ENCODE measurements at regions not wholly inside any gene's neighbourhood (a gene's known extent, or its start where the extent isn't known, plus 50 kb on each side); places are given as distances from the start of the nearest gene placed in this dataset.

DNA sequence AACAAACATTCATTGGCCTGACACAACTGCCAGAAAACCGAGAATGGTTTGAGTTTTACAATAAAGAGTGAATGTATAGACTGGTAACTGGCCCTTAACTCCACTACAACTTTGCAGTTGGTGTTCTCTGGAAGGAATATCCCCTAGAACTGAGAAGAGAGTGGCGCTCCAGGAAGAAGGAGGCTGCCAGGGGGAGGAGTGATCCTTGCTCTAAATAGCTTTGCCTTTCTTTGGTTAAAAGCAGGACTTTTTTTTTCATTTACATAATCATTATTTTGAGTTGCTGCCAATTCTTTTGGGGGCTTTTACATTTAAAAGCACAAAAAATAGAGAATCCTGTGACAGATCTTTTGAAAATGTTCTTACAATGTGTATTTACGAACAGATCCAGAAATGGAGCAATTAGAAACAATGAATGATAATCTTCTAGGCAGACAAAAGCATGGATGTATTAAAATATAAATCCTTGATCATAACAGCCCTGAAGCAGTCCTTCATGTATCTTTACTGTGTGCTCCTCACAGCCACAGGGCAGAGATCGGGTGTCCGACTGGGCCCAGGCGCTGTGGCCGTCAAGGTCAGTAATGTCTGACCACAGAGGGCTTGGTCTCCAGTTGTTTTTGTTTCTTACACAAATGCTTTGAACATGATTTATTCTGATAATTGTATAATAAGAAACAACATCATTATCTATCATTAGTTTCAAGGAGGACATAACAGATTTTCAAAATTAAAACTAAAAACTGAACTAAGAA lies 612.2 kb downstream of the HDGFL1 start:
- no peak for TF ChIP-seq CTCF (IDR thresholded peaks at IDR 0.05)
- no peaks in the 10 kb centered on the region for H3K4me1 ChIP-seq
- intact Hi-C loops (cut with DNase I), result no loop called here
- H3K36me3 ChIP-seq, result no peaks in the 10 kb centered on the region
- no peaks in the 10 kb centered on the region for H3K9me3 ChIP-seq
- H3K27me3 ChIP-seq, result no peaks in the 10 kb centered on the region
- H3K9ac ChIP-seq (ENCODE audit: low read depth in 2 of 2, low read length in 2 of 2), result no peak overlapping the region
- H3K4me3 ChIP-seq, result no peak overlapping the region
- no peak overlapping the region for H3K27ac ChIP-seq
- DNase-seq, result no peak

- H3K9me3 ChIP-seq, result no peaks in the 10 kb centered on the region
- H3K36me3 ChIP-seq, result no peaks in the 10 kb centered on the region
- DNase-seq, result no peak
- no peak for TF ChIP-seq CTCF (IDR thresholded peaks at IDR 0.05)
- no peak overlapping the region for H3K4me3 ChIP-seq
- H3K27me3 ChIP-seq, result no peaks in the 10 kb centered on the region
- no peak overlapping the region for H3K9ac ChIP-seq (ENCODE audit: low read depth in 2 of 2, low read length in 2 of 2)
- no peaks in the 10 kb centered on the region for H3K4me1 ChIP-seq
- intact Hi-C loops (cut with DNase I), result no loop called here
- no peak overlapping the region for H3K27ac ChIP-seq
These were observed 614.5 kb downstream of the HDGFL1 start for GRCh38 chr6:23183846-23184245.

DNA sequence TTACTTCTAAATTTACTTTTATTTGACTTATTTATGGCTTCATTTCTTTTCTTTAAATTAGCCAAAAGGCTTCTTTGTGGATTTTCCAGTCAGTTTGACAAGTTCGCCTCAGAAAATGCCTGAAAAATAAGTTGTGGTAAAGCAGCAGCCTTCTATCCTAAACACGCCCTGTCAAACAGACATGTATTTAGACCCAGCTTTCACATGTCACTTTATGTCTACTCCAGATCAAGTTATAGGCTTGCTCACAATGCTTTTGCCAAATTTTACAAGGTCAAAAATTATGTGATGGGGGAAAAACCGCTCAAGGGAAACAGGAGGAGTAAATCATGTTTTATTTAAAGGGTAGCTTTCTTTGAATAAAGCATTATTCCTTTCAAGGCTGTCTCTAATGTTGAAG lies 615.0 kb downstream of the HDGFL1 start:
- H3K27ac ChIP-seq, result no peak overlapping the region
- H3K4me1 ChIP-seq, result no peaks in the 10 kb centered on the region
- no peak for TF ChIP-seq CTCF (IDR thresholded peaks at IDR 0.05)
- no peak overlapping the region for H3K4me3 ChIP-seq
- intact Hi-C loops (cut with DNase I), result no loop called here
- H3K36me3 ChIP-seq, result no peaks in the 10 kb centered on the region
- H3K27me3 ChIP-seq, result no peaks in the 10 kb centered on the region
- H3K9ac ChIP-seq (ENCODE audit: low read depth in 2 of 2, low read length in 2 of 2), result no peak overlapping the region
- no peaks in the 10 kb centered on the region for H3K9me3 ChIP-seq
- DNase-seq, result no peak

DNA sequence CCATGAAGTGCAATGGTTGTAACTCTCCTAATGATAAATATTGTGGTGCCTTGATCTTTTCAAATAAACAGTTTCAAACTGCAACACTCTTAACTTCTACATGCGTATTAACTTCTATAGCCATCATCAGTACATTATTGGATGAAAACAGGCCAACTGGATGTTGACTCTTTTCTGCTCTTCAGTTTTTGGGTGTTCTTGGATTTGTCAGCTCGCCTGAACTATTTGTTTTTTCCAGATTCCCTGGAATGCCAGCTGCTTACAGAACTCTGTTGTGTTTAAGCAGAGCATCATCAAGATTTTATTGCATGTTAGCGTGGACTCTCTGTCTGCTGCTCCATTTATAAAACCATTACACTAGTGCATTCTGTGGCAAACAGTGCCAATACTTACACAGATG lies 626.1 kb downstream of the HDGFL1 start:
- Histone ChIP-seq H3K4me1 (no peaks in the 10 kb centered on the region), H3K36me3 (no peaks in the 10 kb centered on the region), H3K27me3 (no peaks in the 10 kb centered on the region), H3K27ac (no peak overlapping the region), H3K9ac (ENCODE audit: low read depth in 2 of 2, low read length in 2 of 2) (no peak overlapping the region), H3K4me3 (no peak overlapping the region), H3K9me3 (no peaks in the 10 kb centered on the region)
- intact Hi-C loops (cut with DNase I), result no loop called here
- DNase-seq, result no peak
- TF ChIP-seq CTCF (IDR thresholded peaks at IDR 0.05), result no peak

DNA sequence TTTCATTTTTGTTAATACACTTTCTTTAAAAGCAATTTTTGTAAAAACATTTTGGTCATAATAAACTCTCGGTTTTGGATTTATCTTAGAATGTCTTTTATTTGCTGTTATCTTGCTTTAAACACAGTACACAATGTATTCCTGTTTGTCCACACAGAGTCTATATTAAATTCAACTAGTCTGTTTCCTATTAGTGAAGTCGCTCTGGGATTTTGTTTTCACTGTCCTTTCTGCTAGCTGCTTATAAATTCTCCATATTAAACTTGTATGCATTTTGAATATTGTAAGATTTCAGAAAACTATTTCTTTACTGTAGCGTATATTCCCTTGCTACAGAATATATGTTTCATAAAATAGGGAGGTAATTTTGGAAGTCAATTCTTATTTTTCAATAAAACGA lies 630.2 kb downstream of the HDGFL1 start:
- no peak for DNase-seq
- no peaks in the 10 kb centered on the region for H3K9me3 ChIP-seq
- no peak overlapping the region for H3K4me3 ChIP-seq
- no peaks in the 10 kb centered on the region for H3K36me3 ChIP-seq
- H3K4me1 ChIP-seq, result no peaks in the 10 kb centered on the region
- H3K27ac ChIP-seq, result no peak overlapping the region
- no peaks in the 10 kb centered on the region for H3K27me3 ChIP-seq
- TF ChIP-seq CTCF (IDR thresholded peaks at IDR 0.05), result no peak
- H3K9ac ChIP-seq (ENCODE audit: low read depth in 2 of 2, low read length in 2 of 2), result no peak overlapping the region
- intact Hi-C loops (cut with DNase I), result no loop called here
